T-helper 1 cell (primary cell): ENCODE measurements at regions not wholly inside any gene's neighbourhood (a gene's known extent, or its start where the extent isn't known, plus 50 kb on each side); places are given as distances from the start of the nearest gene placed in this dataset.

Source experiments
- DNase-seq, 5 donors: peaks; one replicate each; pipeline ENCODE4 v3.0.0-alpha.2; 2012 to 2020

DNA sequence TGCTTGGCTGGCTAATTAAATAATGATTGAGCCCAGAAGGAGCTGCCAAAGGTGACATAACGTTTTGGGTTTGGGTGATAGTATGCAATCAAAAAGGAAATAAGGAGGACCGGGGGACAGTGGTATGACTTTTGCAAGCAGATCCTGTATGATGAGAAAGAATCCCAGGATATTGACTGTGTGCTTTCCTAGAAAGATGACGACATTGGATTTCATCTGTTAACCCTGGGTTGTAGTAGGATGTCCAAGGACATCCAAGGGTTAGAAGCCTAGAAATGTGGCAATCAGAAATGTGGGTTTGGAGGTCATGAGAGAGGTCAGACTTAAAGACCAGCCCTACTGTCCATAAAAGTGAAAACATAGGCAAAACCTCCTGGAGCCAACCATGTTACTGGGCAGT, 50.3 kb upstream of the HMHB1 start:
- no peak for DNase-seq

DNA sequence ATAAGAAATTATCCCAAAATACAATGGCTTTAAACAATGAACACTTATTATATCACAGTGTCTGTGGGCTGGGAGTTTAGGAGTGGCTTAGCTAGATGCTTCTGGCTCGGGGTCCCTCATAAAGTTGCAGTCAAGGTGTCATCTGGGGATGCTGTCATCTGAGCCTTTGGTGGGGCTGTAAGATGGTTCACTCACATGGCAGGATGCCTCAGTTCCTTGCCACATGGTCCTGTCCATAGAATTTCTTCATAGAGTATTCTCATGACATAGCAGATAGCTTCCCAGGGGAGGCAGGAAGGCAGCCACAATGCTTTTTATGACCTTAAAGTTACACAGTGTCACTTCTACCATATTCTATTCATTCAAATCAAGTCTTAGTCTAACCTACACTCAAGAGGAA, 51.2 kb upstream of the HMHB1 start:
- no peak for DNase-seq

DNA sequence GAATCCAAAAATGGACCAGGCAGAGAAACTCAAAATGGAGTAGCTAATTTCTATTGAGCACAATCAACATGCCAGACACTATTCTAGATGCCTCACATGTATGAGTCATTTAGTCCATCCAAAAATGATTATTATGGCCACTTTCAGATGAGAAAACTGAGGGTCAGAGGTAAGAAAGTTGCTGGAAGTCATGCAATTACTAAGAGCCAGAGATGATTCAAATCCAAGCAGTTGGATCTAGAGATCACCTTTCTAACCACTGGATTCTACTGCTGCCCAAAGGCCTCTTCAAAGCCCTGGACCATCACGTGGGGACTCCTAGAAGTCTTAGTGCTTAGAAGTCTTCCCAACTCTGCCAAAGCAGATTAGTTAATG, 51.8 kb upstream of the HMHB1 start:
- DNase-seq, result peak in 1 of 5 donors; percentile 52

DNA sequence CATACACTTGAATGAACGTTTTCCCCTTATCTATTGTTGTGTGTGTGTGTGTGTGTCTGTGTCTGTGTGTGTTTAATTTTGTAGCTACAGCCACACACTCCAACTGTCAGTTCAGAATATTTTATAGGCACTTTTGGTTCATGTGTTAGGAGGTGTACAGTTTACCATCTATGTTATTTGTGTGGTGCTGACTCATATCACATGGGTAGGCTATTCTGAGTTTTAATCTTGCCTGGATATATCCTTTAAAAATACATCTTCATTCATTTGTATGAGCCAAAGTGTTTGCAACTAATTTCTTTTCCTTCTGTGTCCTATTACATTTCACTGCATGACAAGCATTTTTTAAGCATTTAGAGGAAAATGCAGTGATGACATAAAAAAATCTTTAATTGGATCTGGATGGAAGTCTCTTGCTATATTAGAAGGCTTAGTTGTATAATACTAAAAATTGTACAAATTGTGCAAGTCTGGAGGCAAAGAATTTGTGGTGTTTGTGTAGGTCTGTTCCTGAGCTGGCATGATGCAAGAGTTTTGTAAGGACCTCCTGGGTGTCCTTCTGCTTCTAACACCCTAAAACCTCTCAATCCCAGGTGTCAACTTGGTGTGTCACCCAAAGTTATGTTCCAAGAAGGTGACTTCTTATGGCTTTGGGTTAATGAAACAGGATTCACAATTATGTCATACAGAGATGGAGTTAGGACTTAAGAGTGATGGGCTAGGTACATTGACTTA, 52.4 kb upstream of the HMHB1 start:
- peak in 1 of 5 donors; percentile 57 for DNase-seq

DNA sequence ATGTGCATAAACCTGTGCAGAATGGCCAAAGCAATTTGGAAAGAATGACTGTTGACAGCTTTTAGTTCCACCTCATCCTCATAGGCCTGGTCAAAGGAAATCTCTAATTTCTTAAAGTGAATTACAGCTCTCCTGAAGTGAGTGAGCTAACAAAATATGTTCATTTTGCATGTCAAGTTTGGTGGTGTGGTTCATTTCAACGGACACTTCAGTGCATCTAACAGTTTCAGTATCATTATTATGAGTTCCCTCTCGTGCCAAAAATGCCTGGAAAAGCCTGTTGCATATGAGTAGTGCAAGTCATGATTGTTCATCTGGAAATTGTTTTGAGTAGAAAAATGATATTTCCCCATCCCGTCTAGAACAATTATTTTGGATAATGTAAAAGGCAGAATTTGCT, 53.2 kb upstream of the HMHB1 start:
- peak in 1 of 5 donors; percentile 79 for DNase-seq

DNA sequence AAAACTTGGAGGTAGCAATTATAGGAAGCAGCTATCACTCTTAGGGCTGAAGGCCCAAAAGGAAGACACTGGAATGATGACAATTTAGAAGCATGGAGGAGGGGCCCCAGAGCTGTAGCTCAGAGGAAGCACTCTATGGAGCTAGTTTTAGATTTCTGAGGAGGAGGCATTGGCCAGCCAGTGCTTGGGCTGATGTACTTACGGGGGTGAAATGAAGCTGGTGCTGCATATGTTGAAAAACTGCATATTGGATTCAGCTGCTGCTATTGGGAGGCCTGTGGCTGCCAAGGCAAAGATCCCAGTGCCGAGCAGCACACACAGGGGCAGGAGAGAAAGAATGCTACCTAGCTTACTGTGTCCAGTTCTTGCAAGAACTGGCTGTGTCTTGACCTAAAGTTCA, 53.9 kb upstream of the HMHB1 start:
- DNase-seq, result no peak

DNA sequence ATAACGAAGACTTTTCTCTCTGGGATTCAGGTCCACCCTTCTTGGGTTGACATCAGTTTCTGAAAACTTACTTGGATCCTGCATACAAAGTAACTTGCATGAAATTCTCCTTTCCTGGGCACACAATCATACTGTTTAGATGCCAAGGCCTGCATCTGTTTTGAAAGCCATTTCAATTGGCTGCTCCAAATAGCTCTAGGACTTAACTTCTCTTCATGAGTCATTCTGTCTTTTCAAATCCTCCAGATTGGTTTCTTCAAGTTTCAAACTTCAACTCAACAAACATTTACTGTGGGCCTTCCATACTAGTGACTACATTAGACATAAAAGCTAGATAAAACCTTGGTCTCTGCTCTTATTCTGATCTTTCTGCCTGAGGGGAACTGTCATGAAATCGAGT, 54.8 kb upstream of the HMHB1 start:
- peak in 1 of 5 donors; percentile 19 for DNase-seq

DNA sequence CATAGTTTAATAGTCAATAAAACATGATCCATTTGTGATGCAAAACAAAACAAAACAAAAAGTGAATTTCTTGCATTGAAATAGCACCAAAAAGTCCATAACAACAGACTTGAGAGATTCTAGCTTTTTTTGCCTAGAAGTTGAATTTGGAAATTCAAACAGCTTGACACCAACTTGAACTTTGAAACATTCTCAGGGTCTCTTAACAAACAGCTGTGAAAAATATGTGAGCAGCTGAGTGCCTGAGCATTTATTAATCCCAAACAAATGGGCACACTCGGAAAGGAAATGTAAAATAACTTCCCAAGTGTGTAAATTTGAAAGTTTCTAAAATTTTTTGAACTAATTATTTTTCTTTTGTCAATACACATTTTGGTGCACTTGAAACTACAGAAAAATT, 56.0 kb upstream of the HMHB1 start:
- no peak for DNase-seq

DNA sequence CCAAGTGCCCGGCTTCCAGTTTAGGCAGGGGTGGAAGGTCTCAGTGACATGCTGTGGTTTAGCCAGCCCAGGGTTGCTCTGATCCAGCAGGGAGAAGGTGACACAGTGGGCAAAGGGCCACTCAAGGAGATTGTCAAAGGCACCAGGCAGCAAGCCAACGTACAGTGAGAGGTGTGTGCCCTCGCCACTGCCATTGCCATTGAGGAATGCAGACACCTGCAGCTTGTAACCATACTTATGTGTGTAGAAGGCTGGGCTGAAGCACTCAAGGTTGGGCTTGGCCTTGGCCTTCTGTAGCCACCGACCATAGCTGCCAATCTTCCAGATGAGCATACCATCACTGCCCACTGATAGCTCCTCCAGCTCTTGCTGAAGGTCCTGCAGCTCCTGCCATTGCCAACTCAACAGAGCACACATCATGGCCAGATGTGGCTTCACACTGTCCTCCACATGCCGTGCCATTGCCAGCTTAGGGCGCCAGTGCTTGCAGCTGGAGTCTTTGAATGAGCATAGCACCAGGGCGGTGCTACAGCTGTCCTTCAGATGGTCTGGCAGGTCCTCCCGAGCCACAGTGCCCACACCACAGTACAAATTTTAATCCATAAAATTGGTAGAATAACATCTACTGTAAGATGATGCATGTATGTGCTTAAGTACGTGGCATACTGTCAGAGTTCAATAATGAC, 59.7 kb upstream of the HMHB1 start:
- no peak for DNase-seq

DNA sequence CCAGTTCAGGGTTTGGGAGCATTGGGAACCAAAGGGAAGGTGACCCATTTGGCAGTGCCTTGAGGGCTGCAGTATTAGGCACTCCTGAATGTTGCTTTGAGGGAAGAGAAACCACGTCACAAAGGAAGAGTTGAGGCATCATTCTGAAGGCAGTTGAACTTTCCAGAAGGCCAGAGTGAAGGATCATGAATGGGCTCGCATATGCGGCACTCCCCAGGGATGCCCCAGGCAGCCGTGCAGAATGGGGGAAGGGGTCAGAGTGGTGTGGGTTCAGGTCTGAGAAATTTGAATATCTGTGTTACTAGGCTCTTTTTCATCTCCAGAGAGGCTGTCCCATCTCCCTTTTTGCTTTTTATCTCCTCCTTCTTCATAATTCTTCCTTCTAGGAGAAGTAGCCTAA, 60.6 kb upstream of the HMHB1 start:
- no peak for DNase-seq

DNA sequence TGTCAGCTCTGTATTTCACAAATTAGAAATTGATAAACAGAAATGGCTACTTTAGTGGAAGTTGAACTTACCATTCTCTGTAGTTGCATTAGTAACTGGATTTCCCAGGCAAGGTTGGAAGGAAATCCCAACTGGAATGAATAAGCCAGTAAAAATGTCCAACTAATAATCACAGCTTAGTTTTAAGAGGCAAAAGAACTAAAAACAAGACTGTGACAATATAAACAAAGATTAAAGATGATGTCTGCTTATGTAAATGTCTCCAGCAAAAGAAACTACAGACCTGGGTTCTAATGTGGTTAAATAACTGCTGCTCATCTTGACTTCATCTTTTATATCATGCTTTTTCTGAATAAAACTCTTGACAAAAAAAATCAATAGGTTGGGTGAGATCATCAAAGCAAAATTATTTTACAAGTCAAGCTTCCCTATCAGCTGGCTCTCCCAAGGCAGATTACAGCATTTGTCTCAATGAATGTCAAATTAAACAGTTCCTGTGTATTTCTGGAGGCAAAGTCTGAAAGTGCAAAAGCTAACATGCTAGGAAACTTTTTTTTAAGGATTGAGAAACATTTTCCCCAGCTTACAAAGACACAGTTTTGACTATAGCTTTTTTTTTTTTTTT, 62.3 kb upstream of the HMHB1 start:
- DNase-seq, result no peak

DNA sequence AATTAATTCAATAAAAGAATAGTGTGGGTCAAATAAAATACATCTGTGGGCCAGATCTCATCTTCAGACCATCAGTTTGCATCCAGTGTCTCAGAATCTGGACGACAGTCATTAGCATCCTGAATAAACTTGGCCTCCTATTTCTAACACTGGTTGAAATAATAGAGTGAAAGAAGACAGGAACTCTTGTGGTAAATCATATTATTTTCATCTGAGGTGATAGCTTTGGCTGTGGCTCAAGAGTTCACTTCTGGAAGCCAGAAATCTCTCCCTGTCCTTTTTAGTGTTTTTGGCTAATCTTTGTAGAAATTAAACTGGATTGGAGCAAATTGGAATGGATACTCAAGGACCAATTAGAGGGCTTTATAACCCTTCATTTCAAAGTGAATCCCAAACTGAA, 63.4 kb upstream of the HMHB1 start:
- DNase-seq, result no peak

DNA sequence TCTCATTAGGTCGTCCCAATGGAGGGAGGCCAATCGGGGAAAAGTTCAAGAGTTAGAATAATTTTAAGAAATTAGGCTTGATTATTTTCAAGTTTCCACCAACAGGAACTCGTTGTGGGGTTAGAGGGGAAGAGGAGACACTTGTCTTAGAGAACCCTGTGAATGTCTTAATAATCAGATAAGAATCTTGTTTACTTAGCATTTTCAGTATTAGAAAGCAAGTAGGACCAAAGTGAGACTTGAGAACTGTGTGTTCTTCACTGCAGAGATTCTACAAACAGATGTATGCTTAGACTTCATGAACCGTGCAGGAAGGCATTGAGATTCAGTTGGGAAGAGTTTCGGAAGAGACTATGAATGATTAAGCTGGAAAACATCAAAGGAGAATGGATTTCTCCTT, 69.0 kb upstream of the HMHB1 start:
- no peak for DNase-seq

DNA sequence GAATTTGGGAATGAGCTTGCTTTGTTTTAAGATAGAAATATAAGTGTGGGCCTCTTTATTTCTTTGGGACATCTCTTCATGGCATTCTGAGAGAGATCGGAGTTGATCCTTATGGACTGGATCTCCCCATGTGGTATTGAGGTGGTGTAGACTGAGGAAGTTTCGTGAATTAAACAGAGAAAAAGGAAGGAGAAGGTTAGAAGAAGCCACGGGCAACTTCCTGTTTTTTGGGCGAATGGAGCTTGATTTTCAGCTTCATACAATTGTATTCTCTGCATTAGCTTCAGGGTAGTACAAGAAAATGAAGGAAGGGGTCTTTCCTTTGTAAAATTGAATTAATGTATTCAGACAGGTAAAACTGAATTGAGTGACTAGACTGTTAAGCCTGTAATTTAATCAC, 70.5 kb upstream of the HMHB1 start:
- DNase-seq, result no peak

DNA sequence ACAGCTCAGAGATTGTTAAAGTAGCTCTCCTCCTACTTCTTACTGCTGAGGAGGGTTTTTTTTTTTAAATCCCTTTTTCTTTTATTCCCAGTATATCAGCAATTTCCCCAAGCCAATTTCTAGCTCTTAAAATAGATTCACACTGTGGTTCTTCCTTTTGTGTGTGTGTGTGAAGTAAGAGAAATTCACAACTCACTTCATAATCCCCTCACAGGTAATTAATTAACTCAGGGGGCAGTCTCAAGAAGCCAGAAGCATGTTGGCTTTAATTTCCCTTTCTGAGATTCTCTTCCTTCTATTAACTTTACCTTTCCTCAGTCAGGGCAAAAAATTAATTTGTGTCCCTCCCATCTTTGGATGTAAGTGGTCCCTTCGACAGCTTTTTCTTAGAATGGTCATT, 71.0 kb upstream of the HMHB1 start:
- DNase-seq, result no peak

DNA sequence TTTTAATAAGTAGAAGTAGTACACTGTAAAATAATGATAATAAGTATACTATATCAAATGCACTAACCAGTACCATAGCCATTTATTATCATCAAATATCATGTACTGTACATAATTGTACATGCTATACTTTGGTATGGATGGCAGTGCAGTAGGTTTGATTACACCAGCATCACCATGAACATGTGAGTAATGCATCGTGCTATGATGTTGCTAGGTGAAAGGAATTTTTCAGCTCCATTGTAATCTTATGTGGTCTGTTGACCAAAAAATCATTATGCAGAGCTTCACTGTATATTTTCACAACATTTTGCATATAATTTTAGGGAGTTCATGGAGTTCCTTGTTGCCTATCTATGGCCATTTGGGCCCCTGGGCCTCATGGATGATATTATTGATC, 72.2 kb upstream of the HMHB1 start:
- DNase-seq, result no peak

DNA sequence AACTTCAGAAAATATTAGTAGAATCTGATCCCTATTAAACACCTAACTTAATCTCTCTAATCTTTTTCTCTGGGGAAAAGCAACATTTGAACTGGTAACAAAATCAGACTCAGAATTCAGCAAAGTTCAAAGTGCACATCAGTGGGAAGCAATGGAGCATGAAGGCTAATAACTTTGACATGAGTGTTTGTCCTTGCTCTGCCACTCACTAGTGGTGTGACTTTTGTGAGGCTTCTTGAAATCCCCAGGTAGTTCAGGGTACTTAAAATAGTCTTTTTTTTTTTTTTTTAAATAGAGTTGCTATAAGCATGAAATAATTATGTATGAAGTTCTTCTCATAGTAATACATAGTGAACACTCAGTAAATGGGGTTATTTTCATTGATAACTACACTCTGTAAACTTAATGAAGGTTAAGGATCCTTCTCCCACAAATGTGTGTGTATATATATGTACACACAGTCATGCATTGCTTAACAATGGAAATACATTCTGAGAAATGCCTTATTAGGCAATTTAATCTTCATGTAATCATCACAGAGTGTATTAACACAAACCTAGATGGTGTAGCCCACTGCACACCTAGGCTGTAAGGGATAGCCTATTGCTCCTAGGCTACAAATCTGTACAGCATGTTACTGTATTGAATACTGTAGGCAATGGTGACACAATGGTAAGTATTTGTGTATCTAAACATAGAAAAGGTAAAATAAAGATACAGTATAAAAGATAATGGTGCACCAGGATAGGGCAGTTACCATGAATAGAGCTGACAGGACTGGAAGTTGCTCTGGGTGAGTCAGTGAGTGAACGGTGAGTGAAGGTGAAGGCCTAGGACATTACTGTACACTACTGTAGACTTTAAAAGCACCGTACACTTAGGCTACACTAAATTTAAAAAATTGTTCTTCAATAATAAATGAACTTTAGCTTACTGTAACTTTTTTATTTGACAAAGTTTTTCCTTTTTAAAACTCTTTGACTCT, 73.3 kb upstream of the HMHB1 start:
- DNase-seq, result no peak

DNA sequence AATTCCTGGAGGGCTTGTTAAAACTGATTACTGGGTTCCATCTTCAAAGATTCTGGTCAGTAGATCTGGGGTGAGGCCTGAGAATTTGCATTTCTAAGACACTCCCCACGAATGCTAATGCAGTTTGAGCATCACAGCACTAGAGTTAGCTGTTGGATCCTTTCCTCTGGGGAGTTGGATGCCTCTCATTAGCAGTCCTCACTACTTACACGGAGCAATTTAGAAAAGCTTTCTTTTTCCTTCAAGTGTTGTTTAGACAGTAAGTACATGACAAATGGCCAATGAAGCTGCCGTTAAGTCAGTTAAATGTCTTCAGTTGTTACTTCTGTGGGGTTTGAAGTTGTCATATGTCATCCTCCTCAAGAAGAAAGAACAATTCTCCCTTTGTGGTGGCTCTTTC, 74.9 kb upstream of the HMHB1 start:
- DNase-seq, result no peak

DNA sequence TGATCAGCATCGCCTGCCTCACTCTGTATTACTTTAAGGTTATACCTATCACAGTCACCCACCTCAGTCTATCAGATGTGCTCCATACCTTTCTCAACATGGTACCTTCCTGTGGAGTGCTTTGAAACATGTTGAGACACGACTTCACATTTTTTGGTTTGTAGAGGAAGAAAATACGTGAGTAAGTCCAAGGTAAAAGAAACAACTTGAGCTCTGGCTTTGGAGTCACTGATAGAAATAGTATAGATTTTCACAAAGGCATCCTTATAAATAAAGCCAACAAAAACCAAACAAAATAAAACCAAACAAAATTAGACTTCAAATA, 77.5 kb upstream of the HMHB1 start:
- no peak for DNase-seq

DNA sequence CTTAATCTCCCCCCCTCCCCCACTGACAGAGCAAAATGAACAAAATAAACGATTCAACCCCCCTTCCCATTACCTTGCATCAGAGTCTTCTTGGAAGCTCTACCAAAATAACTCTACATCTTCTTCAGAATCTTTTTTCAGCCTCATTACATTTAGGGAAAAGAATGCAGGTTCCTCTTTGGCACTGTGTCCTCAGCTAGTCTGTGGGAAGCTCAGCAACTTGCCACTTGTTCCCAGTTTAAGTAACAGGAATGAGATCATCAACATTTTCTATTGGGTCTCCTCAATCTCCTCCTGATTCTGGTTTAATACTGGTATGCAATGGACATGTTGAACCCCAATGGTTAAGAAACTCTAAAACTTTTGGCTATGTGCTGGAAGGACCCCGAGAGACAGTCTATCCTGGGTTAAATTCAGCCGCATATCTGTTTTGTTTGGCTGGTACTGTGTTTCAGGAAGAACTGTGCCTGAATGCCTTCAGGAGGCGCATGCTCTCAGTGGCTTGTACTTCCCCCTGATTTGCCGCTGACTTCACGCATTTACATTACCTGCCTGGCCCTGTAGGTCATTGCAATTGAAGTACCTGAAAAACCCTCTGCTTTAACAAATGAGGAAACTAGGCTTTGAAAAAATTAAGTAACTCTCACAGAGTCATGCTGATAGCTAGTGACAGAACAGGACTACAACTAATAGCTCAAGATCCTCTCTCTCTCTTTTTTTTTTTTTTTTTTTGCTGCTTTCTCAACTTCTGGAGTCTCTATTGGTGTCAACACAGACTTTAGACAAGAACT, 78.1 kb upstream of the HMHB1 start:
- DNase-seq, result no peak

DNA sequence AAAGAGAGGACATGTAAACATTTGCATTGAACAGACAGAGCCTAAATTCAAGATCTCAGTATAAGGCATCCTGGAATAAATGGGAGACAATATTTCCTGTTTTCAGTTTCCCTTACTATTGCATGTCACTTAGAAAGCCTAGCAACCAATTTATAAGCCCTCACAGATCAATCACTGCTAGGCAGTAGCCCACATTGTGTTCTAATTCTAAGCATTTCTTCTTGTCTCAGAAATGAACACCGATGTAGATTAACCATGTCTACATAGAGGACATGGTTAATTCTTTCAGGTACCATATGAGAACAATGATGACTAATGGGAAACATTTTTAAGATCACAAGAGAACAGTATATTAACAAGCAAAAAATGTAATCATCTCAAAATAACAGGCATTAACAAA, 79.6 kb upstream of the HMHB1 start:
- DNase-seq, result no peak

DNA sequence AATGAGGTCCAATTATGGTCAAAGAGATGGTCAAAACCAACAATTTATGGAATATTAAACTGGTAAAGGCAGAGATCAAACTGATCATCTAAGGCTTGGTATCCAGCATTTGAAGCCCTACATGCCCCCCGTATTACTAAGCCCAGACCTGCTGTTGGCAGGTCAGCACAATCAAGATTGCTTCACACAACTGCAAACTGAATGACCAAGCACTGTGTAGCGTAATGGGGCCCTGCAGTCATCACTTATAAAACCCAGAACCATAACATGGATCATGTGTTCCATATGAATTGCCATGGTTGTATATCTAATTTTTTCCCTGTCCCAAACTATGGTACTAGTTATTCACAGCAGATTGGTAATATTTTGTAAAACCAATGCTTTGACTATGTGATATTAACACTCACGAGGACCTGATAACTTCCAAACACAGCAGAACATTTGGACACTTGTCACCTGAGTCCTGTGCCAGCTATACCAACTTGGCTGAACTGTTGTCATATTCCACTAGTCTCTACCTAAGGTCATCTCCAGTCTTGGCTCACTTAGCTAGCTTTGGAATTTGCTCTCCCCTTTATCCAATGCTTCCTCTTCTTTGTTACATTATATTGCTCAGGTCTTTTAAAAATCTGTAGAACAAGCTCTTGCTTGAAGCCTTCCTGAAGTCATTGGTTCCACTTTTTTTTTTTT, 81.7 kb upstream of the HMHB1 start:
- DNase-seq, result no peak
